GM12873 (cell line): ENCODE measurements at regions not wholly inside any gene's neighbourhood (a gene's known extent, or its start where the extent isn't known, plus 50 kb on each side); places are given as distances from the start of the nearest gene placed in this dataset.

Experiments
- CTCF ChIP-seq: IDR thresholded peaks from 2 replicates; pipeline ENCODE4 v1.5.1; 2012; ENCODE audit warnings: low read depth, mild to moderate bottlenecking, moderate library complexity, low read length, control low read depth; ENCODE audit not compliant: insufficient read depth; ENCODE audit errors: missing control alignments

GRCh38 chr15:31975830-31976229 lies 54.5 kb upstream of the CHRNA7 start:
- peak; percentile 48 for TF ChIP-seq CTCF

DNA sequence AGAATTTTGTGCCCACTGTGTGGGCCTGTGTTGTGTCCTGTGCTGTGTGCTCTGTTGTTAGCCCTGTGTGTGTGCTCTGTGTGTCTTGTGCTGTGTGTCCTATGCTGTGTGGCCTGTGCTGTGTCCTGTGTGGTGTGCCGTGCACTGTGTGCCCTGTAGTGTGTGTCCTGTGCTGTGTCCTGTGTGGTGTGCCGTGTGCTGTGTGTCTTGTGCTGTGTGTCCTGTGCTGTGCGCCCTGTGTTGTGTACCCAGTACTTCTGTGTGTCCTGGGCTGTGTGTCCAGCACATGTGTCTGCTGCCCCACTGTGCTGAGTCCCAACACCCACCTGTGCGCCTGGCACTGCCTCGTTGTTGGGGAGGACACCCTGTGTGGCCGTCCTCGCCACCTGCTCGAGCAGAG lies 53.2 kb upstream of the CHRNA7 start:
- TF ChIP-seq CTCF = no peak

- peak; percentile 87 for TF ChIP-seq CTCF
Measured at GRCh38 chr15:31977812-31978661, 52.3 kb upstream of the CHRNA7 start.
